GM19035 (cell line): ENCODE measurements at regions not wholly inside any gene's neighbourhood (a gene's known extent, or its start where the extent isn't known, plus 50 kb on each side); places are given as distances from the start of the nearest gene placed in this dataset.
"Not testable (repeated sequence)": the region's sequence is repeated elsewhere in the genome, so short reads cannot be mapped to it uniquely, and the experiment has no call there.

Experiments used
- ATAC-seq: cut with Tn5 transposase; IDR thresholded peaks from one replicate; pipeline ENCODE4 v1.9.1; 2021; ENCODE audit not compliant: unreplicated experiment

GRCh38 chr10:8334631-8335030 lies 280.1 kb downstream of the GATA3 start:
- ATAC-seq = no peak

GRCh38 chr10:8336629-8337331 lies 282.3 kb downstream of the GATA3 start:
- ATAC-seq = no peak

GRCh38 chr10:8337332-8337651 lies 282.8 kb downstream of the GATA3 start:
- ATAC-seq = no peak

GRCh38 chr10:8338177-8338766 lies 283.8 kb downstream of the GATA3 start:
- no peak for ATAC-seq

GRCh38 chr10:8344756-8345155 lies 290.3 kb downstream of the GATA3 start:
- ATAC-seq = no peak

- no peak for ATAC-seq
These were observed 292.4 kb downstream of the GATA3 start for GRCh38 chr10:8346861-8347260.

- not testable (repeated sequence) for ATAC-seq
These were observed 293.1 kb downstream of the GATA3 start for GRCh38 chr10:8347614-8348013.

- no peak for ATAC-seq
These were observed 295.2 kb downstream of the GATA3 start for GRCh38 chr10:8349610-8350249.

- no peak for ATAC-seq
These were observed 295.9 kb downstream of the GATA3 start for GRCh38 chr10:8350250-8350967.

- no peak for ATAC-seq
These were observed 297.9 kb downstream of the GATA3 start for GRCh38 chr10:8352171-8353075.

GRCh38 chr10:8356283-8356682 lies 301.8 kb downstream of the GATA3 start:
- no peak for ATAC-seq

GRCh38 chr10:8359467-8359866 lies 305.0 kb downstream of the GATA3 start:
- no peak for ATAC-seq

GRCh38 chr10:8360365-8360764 lies 305.9 kb downstream of the GATA3 start:
- ATAC-seq = no peak

GRCh38 chr10:8360814-8361509 lies 306.5 kb downstream of the GATA3 start:
- ATAC-seq = no peak

- no peak for ATAC-seq
These were observed 307.0 kb downstream of the GATA3 start for GRCh38 chr10:8361510-8361844.

GRCh38 chr10:8365935-8366911 lies 311.7 kb downstream of the GATA3 start:
- ATAC-seq = no peak

GRCh38 chr10:8367672-8368411 lies 313.4 kb downstream of the GATA3 start:
- not testable (repeated sequence) for ATAC-seq

GRCh38 chr10:8369666-8370065 lies 315.2 kb downstream of the GATA3 start:
- ATAC-seq = peak; percentile 70
